Esophagus muscularis mucosa (tissue), 4 donors: ENCODE measurements at regions not wholly inside any gene's neighbourhood (a gene's known extent, or its start where the extent isn't known, plus 50 kb on each side); places are given as distances from the start of the nearest gene placed in this dataset.

ENCODE experiments used
- EP300 ChIP-seq: sonication (generic); formaldehyde crosslinking; IDR thresholded peaks from one replicate; pipeline ENCODE4 v1.6.1; 2017; ENCODE audit warnings: antibody characterized with exemption
- POLR2A ChIP-seq: fragments of 450-650 bp; IDR thresholded peaks from one replicate; pipeline ENCODE4 v1.6.1; 2017; ENCODE audit warnings: antibody characterized with exemption, moderate library complexity, mild to moderate bottlenecking, low read depth
- POLR2AphosphoS5 ChIP-seq, 2 donors: sonication (generic); formaldehyde crosslinking; IDR thresholded peaks; one replicate each; pipeline ENCODE4 v1.6.1; 2017; ENCODE audit warnings: antibody characterized with exemption in 2 of 2
- TF ChIP-seq, protein P1 (sequence below), 3 experiments: fragments of 200-600 bp in 2 of 3; fragments of 450-650 bp in 1 of 3; sonication (generic) in 2 of 3; IDR thresholded peaks; one replicate each; pipeline ENCODE4 v1.5.1; 2017 to 2019; ENCODE audit warnings: antibody characterized with exemption in 3 of 3, mild to moderate bottlenecking in 2 of 3, moderate library complexity in 1 of 3

DNA sequence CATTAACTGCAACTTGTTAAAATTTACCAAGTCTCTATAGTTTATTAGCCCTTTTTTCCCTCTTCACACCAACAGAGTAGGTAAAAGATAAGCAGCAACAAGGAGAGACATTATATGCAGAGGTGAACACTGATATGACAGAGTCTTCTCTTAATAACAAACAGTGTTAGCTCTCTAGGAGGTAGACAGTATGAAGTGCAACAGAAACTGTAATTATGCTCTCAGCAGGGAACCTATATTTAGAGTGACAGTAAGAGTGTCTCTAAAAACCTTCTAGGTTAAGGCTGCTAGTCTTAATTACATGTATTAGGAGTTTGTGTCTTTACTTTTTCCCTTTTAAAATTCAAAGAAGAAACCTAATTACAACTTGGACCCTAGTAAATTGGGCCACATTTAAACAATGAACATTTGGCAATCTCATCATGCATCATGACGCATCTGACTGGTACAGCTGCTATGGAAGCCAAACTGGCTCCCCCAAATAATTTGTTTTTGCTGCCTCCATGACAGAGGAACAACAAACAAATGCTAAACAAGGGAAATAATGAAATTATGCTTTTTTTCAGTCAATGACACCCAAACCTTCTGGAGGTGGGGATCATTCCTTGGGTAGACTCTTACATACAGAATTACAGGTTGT, 69.9 kb upstream of the MMADHC start:
- TF ChIP-seq, protein P1, sequence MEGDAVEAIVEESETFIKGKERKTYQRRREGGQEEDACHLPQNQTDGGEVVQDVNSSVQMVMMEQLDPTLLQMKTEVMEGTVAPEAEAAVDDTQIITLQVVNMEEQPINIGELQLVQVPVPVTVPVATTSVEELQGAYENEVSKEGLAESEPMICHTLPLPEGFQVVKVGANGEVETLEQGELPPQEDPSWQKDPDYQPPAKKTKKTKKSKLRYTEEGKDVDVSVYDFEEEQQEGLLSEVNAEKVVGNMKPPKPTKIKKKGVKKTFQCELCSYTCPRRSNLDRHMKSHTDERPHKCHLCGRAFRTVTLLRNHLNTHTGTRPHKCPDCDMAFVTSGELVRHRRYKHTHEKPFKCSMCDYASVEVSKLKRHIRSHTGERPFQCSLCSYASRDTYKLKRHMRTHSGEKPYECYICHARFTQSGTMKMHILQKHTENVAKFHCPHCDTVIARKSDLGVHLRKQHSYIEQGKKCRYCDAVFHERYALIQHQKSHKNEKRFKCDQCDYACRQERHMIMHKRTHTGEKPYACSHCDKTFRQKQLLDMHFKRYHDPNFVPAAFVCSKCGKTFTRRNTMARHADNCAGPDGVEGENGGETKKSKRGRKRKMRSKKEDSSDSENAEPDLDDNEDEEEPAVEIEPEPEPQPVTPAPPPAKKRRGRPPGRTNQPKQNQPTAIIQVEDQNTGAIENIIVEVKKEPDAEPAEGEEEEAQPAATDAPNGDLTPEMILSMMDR (IDR thresholded peaks at IDR 0.05): no peak
- no peak for TF ChIP-seq EP300
- no peak for TF ChIP-seq POLR2A
- TF ChIP-seq POLR2AphosphoS5 (IDR thresholded peaks at IDR 0.05): no peak
